GM18909 (cell line): ENCODE measurements at regions not wholly inside any gene's neighbourhood (a gene's known extent, or its start where the extent isn't known, plus 50 kb on each side); places are given as distances from the start of the nearest gene placed in this dataset.
A peak's percentile ranks its signal among the peaks of the same experiment; 100 is the strongest.
"Not testable (repeated sequence)": the region's sequence is repeated elsewhere in the genome, so short reads cannot be mapped to it uniquely, and the experiment has no call there.

Experiments
- ATAC-seq: cut with Tn5 transposase; IDR thresholded peaks from one replicate; pipeline ENCODE4 v1.9.1; 2021; ENCODE audit warnings: mild to moderate bottlenecking; ENCODE audit not compliant: unreplicated experiment, poor library complexity

DNA sequence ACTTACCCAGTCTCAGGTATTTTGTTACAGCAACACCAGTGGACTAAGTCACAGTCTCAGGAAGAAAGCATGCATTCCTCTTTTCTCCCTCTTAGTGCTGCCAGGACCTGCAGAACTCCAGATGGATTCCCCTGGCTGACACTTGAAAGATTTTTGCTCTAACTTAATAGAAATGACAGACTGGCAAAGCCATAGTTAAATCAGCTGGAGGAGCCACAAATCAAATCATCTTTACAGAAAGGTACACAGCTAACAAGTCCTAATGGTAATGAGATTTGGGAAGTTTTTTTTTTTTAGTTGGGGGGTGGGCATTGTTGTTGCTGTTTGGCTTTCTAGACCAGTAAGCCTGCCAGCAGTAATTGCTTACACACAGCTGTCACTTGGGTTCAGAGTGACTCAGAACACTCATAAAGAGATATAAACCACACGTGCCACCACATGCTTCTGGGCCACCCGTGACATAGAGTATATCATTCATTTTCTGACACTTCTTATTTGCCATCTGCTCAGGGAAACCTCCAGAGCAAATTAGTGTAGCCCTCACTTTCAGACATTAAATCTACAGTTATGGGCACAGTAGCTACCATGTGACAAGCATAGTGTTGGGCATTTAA lies 72.4 kb downstream of the FH start:
- no peak for ATAC-seq

GRCh38 chr1:241444836-241445235 lies 74.7 kb downstream of the FH start:
- no peak for ATAC-seq

GRCh38 chr1:241443561-241443960 lies 76.0 kb downstream of the FH start:
- no peak for ATAC-seq

DNA sequence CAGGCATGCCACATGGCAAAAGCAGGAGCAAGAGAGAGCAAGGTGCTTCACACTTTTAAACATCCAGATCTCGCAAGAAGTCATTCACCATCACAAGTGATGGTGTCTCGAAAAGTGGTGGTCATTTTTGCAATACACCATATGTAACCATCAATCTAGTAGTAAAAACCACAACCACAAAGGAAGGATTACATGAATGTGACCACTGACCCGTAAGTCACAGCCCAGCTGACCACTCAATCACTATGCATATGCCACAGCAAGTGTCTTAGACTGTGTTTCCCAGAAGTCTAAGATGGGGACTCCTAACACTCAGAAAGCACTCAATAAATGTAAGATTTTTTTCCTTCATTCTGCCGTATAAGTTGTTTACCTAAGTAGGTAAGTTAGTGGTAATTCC lies 76.9 kb downstream of the FH start:
- ATAC-seq = no peak

GRCh38 chr1:241440904-241441303 lies 78.7 kb downstream of the FH start:
- no peak for ATAC-seq

GRCh38 chr1:241438686-241439085 lies 80.9 kb downstream of the FH start:
- ATAC-seq = not testable (repeated sequence)

DNA sequence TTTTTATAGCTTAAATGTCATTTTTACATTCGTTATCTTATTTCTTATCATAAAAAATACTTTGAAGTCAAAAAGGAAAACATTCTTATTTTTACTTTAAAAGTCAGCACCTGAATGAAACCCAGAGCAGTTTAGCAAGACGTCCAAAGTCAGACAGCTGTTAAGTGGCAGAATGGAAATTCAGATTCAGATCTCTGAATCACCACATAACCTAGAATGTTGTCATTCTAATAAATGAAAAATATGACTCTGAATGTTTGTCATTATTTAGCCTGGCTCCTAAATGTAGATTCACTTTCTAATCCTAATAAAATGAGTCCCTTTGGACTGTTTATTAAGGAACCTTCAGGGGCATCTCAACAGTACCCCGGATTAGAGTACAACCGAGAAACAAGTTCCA lies 75.2 kb upstream of the RGS7 start:
- no peak for ATAC-seq

DNA sequence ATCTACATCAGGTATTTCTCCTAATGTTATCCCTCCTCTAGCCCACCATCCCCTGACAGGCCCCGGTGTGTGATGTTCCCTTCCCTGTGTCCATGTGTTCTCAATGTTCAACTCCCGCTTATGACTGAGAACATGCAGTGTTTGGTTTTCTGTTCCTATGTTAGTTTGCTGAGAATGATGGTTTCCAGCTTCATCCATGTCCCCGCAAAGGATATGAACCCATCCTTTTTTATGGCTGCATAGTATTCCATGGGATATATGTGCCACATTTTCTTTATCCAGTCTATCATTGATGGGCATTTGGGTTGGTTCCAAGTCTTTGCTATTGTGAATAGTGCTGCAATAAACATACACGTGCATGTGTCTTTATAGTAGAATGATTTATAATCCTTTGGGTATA lies 68.1 kb upstream of the RGS7 start:
- ATAC-seq = not testable (repeated sequence)

DNA sequence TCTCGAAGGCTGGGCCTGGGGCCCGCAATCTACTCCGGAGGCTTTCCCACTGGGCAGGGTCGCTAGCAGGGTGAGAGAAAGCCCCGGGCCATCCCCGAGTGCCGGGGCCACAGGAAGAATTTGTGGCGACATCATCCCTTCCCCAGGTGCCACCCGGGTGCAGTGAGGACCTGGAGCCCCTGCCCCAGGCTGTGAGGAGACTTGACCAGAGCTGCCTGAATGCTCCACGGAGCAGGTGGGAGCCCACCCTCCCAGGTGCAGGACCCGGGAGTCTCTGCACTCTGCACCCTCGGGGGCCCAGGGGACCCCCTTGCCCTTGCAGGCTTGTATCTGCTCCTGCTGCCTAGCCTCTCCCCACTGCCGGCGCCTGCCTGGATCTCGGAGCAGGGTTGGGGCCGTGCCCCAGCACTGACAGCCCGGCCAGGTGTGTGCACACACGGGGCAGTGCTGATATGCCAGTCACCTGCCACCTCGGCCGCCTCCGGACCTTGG lies 67.5 kb upstream of the RGS7 start:
- peak; percentile 6 for ATAC-seq

GRCh38 chr1:241423541-241424479 lies 66.8 kb upstream of the RGS7 start:
- ATAC-seq = peak; percentile 94

- ATAC-seq = no peak
Measured at GRCh38 chr1:241422470-241422869, 65.5 kb upstream of the RGS7 start.

- no peak for ATAC-seq
Measured at GRCh38 chr1:241419986-241420385, 63.0 kb upstream of the RGS7 start.

- no peak for ATAC-seq
Measured at GRCh38 chr1:241417258-241417657, 60.3 kb upstream of the RGS7 start.

- no peak for ATAC-seq
Measured at GRCh38 chr1:241413974-241414373, 57.0 kb upstream of the RGS7 start.

DNA sequence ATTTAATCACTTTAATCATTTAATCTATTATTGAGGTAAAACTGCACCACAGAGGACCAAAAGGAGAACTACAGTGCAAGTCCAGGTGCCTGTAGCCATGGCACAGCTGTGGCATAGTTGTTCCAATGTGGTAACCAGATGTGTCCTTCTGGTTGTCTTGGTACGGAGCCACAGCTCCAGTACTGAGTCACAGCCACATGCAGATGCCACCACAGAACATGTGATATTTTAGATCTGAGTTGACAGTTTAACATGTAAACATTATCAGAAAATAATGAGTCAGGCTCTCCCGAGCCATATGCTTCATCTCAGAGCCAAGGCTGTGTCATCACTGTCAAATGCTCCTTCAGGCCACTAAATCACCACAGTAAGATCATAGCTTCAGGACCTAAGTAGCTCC lies 56.4 kb upstream of the RGS7 start:
- peak; percentile 54 for ATAC-seq

GRCh38 chr1:241412646-241413045 lies 55.6 kb upstream of the RGS7 start:
- no peak for ATAC-seq

DNA sequence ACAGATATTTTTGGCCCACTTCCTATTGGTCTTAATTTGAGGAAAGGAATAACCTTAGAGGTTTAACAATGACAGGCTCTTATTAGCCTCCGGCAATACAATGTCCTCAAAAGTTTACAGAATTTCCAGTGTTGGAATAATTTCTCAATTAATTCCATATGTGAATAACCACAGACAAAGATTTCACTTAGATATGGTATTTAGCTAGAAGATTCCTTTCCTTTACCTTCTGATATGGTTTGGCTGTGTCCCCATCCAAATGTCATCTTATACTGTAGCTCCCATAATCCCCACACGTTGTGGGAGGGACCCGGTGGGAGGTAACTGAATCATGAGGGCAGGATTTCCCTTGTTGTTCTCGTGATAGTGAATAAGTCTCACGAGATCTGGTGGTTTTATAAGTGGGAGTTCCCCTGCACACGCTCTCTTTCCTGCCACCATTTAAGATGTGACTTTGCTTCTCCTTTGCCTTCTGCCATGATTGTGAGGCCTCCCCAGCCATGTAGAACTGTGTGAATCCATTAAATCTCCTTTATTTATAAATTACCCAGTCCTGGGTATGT lies 54.9 kb upstream of the RGS7 start:
- no peak for ATAC-seq

DNA sequence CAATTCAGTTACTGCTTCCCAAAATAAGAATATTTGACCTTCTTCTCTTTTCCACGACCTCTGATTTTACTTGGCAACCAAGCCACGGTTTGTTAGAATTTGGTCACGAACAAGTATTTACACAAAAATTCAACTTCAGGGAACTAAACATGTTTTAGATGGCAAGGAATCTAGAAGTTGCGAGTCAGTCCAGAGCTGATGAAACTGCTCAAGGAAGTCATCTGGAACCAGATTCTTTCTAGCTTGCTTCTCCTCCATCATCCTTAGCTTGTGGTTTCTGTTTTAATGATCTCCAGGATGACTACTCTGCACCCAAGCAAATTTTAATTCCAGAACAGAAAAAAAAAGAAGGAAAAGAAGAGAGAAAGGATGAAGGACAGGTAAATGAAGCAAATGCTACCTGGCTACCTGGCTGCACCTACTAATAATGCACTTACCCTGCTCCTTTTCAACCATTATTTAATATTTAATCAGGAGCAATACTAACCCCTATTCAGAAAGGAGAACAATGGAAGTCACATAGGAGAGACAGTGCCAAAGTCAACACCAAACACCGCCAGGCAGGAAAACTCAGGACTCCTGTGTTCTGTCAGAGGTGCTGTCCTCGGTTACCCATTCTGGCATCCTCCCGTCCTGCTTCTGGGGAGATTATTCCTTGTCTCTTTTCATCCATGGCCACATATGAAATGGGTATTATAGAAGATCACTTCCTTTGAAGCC lies 54.2 kb upstream of the RGS7 start:
- no peak for ATAC-seq

GRCh38 chr1:241408170-241408569 lies 51.2 kb upstream of the RGS7 start:
- ATAC-seq = no peak
